ENCODE measurements at regions not wholly inside any gene's neighbourhood (a gene's known extent, or its start where the extent isn't known, plus 50 kb on each side); places are given as distances from the start of the nearest gene placed in this dataset.

GRCh38 chr11:80911666-80912065 is 1470.8 kb upstream of the TENM4 start:
- no peaks in the 10 kb centered on the region for H3K4me1 ChIP-seq (ENCODE audit: insufficient read depth, low read length)
- H3K79me2 ChIP-seq (ENCODE audit: insufficient read depth, low read length), result no peaks in the 10 kb centered on the region
- no peak overlapping the region for H3K14ac ChIP-seq (ENCODE audit: insufficient read depth, low read length)
- no peak overlapping the region for H2BK120ac ChIP-seq (ENCODE audit: low read depth, low read length, poor library complexity, severe bottlenecking)
- H2AK5ac ChIP-seq (ENCODE audit: insufficient read length, low read length), result no peak overlapping the region
- no peak overlapping the region for H2BK5ac ChIP-seq (ENCODE audit: insufficient read length, low read length)
- H4K91ac ChIP-seq (ENCODE audit: insufficient read length, low read depth, low read length), result no peak overlapping the region
- H3K9me3 ChIP-seq (ENCODE audit: control insufficient read depth, low read depth, low read length), result no peaks in the 10 kb centered on the region
- H3K79me1 ChIP-seq (ENCODE audit: insufficient read depth, low read depth, low read length, poor library complexity, severe bottlenecking), result no peaks in the 10 kb centered on the region
- H3K4ac ChIP-seq (ENCODE audit: low read depth, low read length), result no peak overlapping the region
- no peak overlapping the region for H3K9ac ChIP-seq (ENCODE audit: extremely low read depth, insufficient read length, low read length)
- no peak overlapping the region for H2AFZ ChIP-seq (ENCODE audit: low read length)
- H3K18ac ChIP-seq (ENCODE audit: insufficient read length, low read depth, low read length), result no peak overlapping the region
- H3K4me2 ChIP-seq (ENCODE audit: insufficient read depth, insufficient read length, low read length), result no peak overlapping the region
- H4K5ac ChIP-seq (ENCODE audit: insufficient read length, low read depth, low read length), result no peak overlapping the region
- no peak overlapping the region for H3K27ac ChIP-seq (ENCODE audit: insufficient read length, low read depth, low read length)
- Mint-ChIP-seq H3K9me3 (peaks cover 0 to 3% of the 10 kb centered on the region in 2 experiments; a peak in 1 of 5 replicates), H3K27me3 (ENCODE audit: low read depth) (no peaks in the 10 kb centered on the region), H3K4me3 (no peak overlapping the region), H3K4me1 (peaks cover 6 to 10% of the 10 kb centered on the region in 2 experiments), H3K27ac (no peak overlapping the region; a peak in 1 of 7 replicates), H3K36me3 (ENCODE audit: insufficient read depth in 1 of 3, low read depth in 3 of 3) (no peaks in the 10 kb centered on the region; a peak in 1 of 7 replicates)
- no peaks in the 10 kb centered on the region for H4K20me1 ChIP-seq (ENCODE audit: control insufficient read depth, insufficient read depth, insufficient read length)
- WGBS (ENCODE audit: extremely low coverage, insufficient read length, low lambda C conversion rate), result no CpG with 5 or more reads among the region's 1 CpG
- H2BK20ac ChIP-seq (ENCODE audit: low read depth, low read length, poor library complexity, severe bottlenecking), result no peak overlapping the region
- no peak overlapping the region for H2BK12ac ChIP-seq (ENCODE audit: insufficient read length, low read depth, low read length)
- no peaks in the 10 kb centered on the region for H3K23me2 ChIP-seq (ENCODE audit: insufficient read length, low read depth, low read length, poor library complexity, severe bottlenecking)
- no peak overlapping the region for H2BK15ac ChIP-seq (ENCODE audit: low read depth, low read length)
- DNase-seq, result no peak
- H3K27me3 ChIP-seq (ENCODE audit: insufficient read depth, low read length), result no peaks in the 10 kb centered on the region
- no peak overlapping the region for H4K8ac ChIP-seq (replicated peaks; ENCODE audit: insufficient read length, low read depth, low read length)
- TF ChIP-seq CTCF (conservative IDR thresholded peaks at IDR 0.05), result no peak
- no peak overlapping the region for H3T11ph ChIP-seq (ENCODE audit: low read length)
- H3K56ac ChIP-seq (ENCODE audit: insufficient read length, low read depth, low read length), result no peak overlapping the region
- H3K23ac ChIP-seq (ENCODE audit: insufficient read length, low read depth, low read length), result no peak overlapping the region

Measured in H9 (cell line).